ENCODE measurements at regions not wholly inside any gene's neighbourhood (a gene's known extent, or its start where the extent isn't known, plus 50 kb on each side); places are given as distances from the start of the nearest gene placed in this dataset.

DNA sequence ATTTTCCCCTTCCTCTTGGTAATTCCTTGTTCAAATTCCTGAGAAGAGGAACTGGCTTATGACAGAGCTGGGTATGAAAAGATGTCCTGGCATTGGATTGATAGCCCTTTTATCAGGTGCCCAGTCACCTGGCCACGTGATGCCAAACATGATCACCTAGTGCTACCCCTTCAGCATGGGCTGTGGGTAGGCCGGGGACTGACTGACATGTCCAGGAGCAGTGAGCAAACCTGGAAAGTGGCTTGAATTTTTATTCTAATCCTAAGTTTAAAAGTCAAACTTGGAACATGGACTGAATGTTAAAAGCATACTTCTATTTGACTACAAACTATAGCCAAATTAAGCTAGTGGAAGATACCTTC, 99.7 kb upstream of the CXCL13 start:
- TF ChIP-seq FOXP2 (optimal IDR thresholded peaks at IDR 0.05; ENCODE audit: borderline replicate concordance, extremely low read depth, extremely low read length, insufficient read depth) (no peak), POLR2AphosphoS5 (IDR thresholded peaks at IDR 0.05; ENCODE audit: low read depth, low read length) (no peak), SIN3A (IDR thresholded peaks at IDR 0.05; ENCODE audit: borderline replicate concordance, insufficient read depth, low read length) (no peak)
- TF ChIP-seq, protein P1, sequence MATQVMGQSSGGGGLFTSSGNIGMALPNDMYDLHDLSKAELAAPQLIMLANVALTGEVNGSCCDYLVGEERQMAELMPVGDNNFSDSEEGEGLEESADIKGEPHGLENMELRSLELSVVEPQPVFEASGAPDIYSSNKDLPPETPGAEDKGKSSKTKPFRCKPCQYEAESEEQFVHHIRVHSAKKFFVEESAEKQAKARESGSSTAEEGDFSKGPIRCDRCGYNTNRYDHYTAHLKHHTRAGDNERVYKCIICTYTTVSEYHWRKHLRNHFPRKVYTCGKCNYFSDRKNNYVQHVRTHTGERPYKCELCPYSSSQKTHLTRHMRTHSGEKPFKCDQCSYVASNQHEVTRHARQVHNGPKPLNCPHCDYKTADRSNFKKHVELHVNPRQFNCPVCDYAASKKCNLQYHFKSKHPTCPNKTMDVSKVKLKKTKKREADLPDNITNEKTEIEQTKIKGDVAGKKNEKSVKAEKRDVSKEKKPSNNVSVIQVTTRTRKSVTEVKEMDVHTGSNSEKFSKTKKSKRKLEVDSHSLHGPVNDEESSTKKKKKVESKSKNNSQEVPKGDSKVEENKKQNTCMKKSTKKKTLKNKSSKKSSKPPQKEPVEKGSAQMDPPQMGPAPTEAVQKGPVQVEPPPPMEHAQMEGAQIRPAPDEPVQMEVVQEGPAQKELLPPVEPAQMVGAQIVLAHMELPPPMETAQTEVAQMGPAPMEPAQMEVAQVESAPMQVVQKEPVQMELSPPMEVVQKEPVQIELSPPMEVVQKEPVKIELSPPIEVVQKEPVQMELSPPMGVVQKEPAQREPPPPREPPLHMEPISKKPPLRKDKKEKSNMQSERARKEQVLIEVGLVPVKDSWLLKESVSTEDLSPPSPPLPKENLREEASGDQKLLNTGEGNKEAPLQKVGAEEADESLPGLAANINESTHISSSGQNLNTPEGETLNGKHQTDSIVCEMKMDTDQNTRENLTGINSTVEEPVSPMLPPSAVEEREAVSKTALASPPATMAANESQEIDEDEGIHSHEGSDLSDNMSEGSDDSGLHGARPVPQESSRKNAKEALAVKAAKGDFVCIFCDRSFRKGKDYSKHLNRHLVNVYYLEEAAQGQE (IDR thresholded peaks at IDR 0.05; ENCODE audit: insufficient read depth in 1 of 2, low read depth in 2 of 2, low read length in 2 of 2), result no peak

DNA sequence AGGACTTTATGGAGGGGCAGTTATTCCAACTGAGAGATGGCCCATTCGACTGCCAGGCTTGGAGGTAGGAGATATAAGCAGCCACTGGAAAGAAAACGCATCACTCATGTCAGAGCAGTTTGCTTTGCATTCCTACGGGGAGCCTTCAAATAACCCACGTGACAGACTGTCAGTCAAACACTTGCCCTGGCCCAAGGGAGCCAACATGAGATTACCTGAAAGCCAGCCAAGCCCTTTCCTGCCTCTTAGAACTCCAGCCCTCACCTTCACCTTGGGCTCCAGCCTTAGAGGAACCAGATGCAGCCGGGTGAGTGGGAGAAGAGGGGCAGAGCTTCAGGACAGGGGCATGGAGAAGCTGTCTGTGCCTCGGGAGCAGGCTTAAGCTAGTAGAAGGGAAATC, 95.3 kb upstream of the CXCL13 start:
- TF ChIP-seq TAF1 (IDR thresholded peaks at IDR 0.05; ENCODE audit: borderline replicate concordance, insufficient read depth, low read length) (no peak), SIN3A (IDR thresholded peaks at IDR 0.05; ENCODE audit: borderline replicate concordance, insufficient read depth, low read length) (no peak), FOXP2 (optimal IDR thresholded peaks at IDR 0.05; ENCODE audit: borderline replicate concordance, extremely low read depth, extremely low read length, insufficient read depth) (no peak), POLR2AphosphoS5 (IDR thresholded peaks at IDR 0.05; ENCODE audit: low read depth, low read length) (no peak)
- TF ChIP-seq, protein P1 (IDR thresholded peaks at IDR 0.05; ENCODE audit: insufficient read depth in 1 of 2, low read depth in 2 of 2, low read length in 2 of 2), result no peak

DNA sequence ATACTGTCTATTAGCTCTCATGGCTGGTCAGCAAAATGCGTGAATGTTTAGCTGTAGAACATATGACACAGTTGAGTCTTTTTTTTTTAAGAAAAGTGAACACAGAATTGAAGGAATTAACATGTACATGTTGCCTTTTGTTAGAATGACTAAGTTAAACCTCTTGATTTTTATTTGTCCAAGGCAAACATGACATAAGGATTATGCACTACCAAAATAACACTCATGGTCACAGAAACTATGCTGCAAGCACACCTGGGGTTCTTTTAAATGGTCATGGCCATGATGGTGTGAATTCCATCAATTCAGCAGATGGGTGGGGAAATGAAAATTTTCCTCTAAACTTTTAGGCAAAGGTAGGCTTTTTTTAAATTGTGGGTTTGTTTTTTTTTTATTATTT, 80.1 kb upstream of the CXCL13 start:
- TF ChIP-seq, protein P1 (IDR thresholded peaks at IDR 0.05; ENCODE audit: insufficient read depth in 1 of 2, low read depth in 2 of 2, low read length in 2 of 2), result no peak
- TF ChIP-seq POLR2AphosphoS5 (IDR thresholded peaks at IDR 0.05; ENCODE audit: low read depth, low read length) (no peak), FOXP2 (optimal IDR thresholded peaks at IDR 0.05; ENCODE audit: borderline replicate concordance, extremely low read depth, extremely low read length, insufficient read depth) (no peak), SIN3A (IDR thresholded peaks at IDR 0.05; ENCODE audit: borderline replicate concordance, insufficient read depth, low read length) (no peak), TAF1 (IDR thresholded peaks at IDR 0.05; ENCODE audit: borderline replicate concordance, insufficient read depth, low read length) (no peak)

- no peak for TF ChIP-seq TAF1 (IDR thresholded peaks at IDR 0.05; ENCODE audit: borderline replicate concordance, insufficient read depth, low read length)
- no peak for TF ChIP-seq POLR2AphosphoS5 (IDR thresholded peaks at IDR 0.05; ENCODE audit: low read depth, low read length)
- TF ChIP-seq SIN3A (IDR thresholded peaks at IDR 0.05; ENCODE audit: borderline replicate concordance, insufficient read depth, low read length), result no peak
- TF ChIP-seq FOXP2 (optimal IDR thresholded peaks at IDR 0.05; ENCODE audit: borderline replicate concordance, extremely low read depth, extremely low read length, insufficient read depth), result no peak
- TF ChIP-seq, protein P1 (IDR thresholded peaks at IDR 0.05; ENCODE audit: insufficient read depth in 1 of 2, low read depth in 2 of 2, low read length in 2 of 2), result no peak
These were observed 67.5 kb upstream of the CXCL13 start for GRCh38 chr4:77538144-77538543.

DNA sequence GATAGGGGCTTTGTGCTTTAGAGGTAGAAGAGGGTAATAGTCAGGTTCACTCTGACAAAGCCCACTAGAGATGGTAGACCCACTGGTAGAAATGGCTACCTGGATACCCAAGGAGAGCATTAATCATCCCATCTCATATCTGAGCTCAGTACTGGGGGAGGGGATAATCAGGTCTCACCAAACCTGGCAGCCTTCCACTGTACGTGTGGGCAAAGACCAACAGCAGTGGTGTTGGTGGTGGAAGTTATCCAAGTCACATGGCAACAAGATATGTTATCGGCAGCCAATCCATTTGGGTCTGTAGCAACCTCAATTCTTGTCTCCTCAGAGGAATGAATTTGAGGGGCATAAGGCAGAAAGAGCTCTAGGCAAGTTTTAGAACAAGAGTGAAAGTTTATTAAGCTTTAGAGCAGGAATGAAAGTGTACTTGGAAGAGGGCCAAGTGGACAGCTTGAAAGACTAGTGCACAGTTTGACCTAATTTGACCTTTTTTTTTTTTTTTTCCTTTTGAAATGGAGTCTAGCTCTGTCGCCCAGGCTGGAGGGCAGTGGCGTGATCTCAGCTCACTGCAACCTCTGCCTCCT, 67.0 kb upstream of the CXCL13 start:
- TF ChIP-seq POLR2AphosphoS5 (IDR thresholded peaks at IDR 0.05; ENCODE audit: low read depth, low read length), result no peak
- TF ChIP-seq, protein P1 (IDR thresholded peaks at IDR 0.05; ENCODE audit: insufficient read depth in 1 of 2, low read depth in 2 of 2, low read length in 2 of 2), result no peak
- no peak for TF ChIP-seq SIN3A (IDR thresholded peaks at IDR 0.05; ENCODE audit: borderline replicate concordance, insufficient read depth, low read length)
- TF ChIP-seq FOXP2 (optimal IDR thresholded peaks at IDR 0.05; ENCODE audit: borderline replicate concordance, extremely low read depth, extremely low read length, insufficient read depth), result no peak
- no peak for TF ChIP-seq TAF1 (IDR thresholded peaks at IDR 0.05; ENCODE audit: borderline replicate concordance, insufficient read depth, low read length)

All from PFSK-1 (cell line).